Ovary (tissue), 7 donors: ENCODE measurements at regions not wholly inside any gene's neighbourhood (a gene's known extent, or its start where the extent isn't known, plus 50 kb on each side); places are given as distances from the start of the nearest gene placed in this dataset.

Experiments used
- DNase-seq, 5 donors: peaks; one replicate each; pipeline ENCODE4 v3.0.0-alpha.2; 2019 to 2020
- H3K27ac ChIP-seq, 2 donors: fragments of 200-600 bp; one replicate each; pipeline versions ENCODE4 v1.5.1 to v1.8.0; 2019 to 2022
- H3K27me3 ChIP-seq: fragments of 200-600 bp; one replicate; pipeline ENCODE4 v1.8.0; 2022
- H3K36me3 ChIP-seq: fragments of 200-600 bp; sonication (generic); one replicate; pipeline ENCODE4 v1.5.1; 2019
- H3K4me1 ChIP-seq: one replicate; pipeline ENCODE4 v1.8.1; 2013; ENCODE audit warnings: mild to moderate bottlenecking, moderate library complexity; ENCODE audit not compliant: insufficient read depth
- H3K4me3 ChIP-seq: fragments of 200-600 bp; sonication (generic); one replicate; pipeline ENCODE4 v1.5.1; 2017
- H3K9me3 ChIP-seq, 2 donors: fragments of 200-600 bp in 1 of 2; sonication (generic) in 1 of 2; one replicate each; pipeline versions ENCODE4 v1.5.1 to v1.8.1; 2013 to 2019; ENCODE audit warnings: mild to moderate bottlenecking in 1 of 2, moderate library complexity in 1 of 2
- EP300 ChIP-seq: sonication (generic); formaldehyde crosslinking; IDR thresholded peaks from one replicate; pipeline ENCODE4 v1.6.1; 2017; ENCODE audit warnings: antibody characterized with exemption
- POLR2A ChIP-seq: fragments of 450-650 bp; IDR thresholded peaks from one replicate; pipeline ENCODE4 v1.6.1; 2017; ENCODE audit warnings: antibody characterized with exemption, mild to moderate bottlenecking, moderate library complexity
- WGBS, 3 donors: extraction: QIAGEN DNeasy Blood & Tissue Kit in 1 of 3; methylation state at CpG; one replicate each; pipeline versions ENCODE4 v1.1.5 to v1.1.7; 2013 to 2017; 5-methylcytosine and 5-hydroxymethylcytosine counted together
- intact Hi-C, 4 donors: fragments of 100-400 bp; cut with DNase I; formaldehyde crosslinking; loops; one replicate each; pipeline versions ENCODE4 v1.11.0 to v1.15.1; 2022 to 2023
- TF ChIP-seq, protein P1 (sequence below), 3 donors: fragments of 450-650 bp in 2 of 3; fragments of 200-600 bp in 1 of 3; IDR thresholded peaks; one replicate each; pipeline versions ENCODE4 v1.5.1 to v1.8.0; 2016 to 2022; ENCODE audit warnings: antibody characterized with exemption in 3 of 3, mild to moderate bottlenecking in 1 of 3
- donor health status: DM: no; HTN: no; CAD: no; lungs with moderate emphysema.
- donor health status: DM: no; HTN: no; CAD: no.
- donor health status: Bipolar disorder and iron deficiency.
- donor health status: DM: no; HTN: no; CAD: no.
- donor health status: DM: yes; HTN: yes; CAD: no.

DNA sequence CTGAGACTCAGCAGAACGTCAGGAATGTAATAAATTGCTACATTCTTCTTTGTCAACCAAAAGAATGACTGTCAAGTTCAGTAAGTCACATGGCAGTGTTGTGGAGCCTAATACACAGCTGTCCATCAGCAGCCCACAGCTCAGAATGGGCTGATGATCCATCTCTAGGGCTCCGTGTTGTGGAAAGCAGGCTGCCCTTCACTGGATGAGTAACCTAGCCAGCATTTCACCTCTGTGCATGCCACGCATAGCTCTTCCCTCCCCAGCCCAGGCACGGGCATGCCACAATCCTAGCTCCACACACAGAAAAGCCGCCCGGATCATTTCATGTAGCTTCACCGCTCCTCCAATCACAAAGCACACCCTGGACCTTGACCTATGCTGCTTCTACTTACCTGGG lies 878.0 kb upstream of the TMEM132C start:
- no peak for DNase-seq
- TF ChIP-seq, protein P1, sequence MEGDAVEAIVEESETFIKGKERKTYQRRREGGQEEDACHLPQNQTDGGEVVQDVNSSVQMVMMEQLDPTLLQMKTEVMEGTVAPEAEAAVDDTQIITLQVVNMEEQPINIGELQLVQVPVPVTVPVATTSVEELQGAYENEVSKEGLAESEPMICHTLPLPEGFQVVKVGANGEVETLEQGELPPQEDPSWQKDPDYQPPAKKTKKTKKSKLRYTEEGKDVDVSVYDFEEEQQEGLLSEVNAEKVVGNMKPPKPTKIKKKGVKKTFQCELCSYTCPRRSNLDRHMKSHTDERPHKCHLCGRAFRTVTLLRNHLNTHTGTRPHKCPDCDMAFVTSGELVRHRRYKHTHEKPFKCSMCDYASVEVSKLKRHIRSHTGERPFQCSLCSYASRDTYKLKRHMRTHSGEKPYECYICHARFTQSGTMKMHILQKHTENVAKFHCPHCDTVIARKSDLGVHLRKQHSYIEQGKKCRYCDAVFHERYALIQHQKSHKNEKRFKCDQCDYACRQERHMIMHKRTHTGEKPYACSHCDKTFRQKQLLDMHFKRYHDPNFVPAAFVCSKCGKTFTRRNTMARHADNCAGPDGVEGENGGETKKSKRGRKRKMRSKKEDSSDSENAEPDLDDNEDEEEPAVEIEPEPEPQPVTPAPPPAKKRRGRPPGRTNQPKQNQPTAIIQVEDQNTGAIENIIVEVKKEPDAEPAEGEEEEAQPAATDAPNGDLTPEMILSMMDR (IDR thresholded peaks at IDR 0.05) = no peak
- TF ChIP-seq EP300 (no peak), POLR2A (no peak)
- intact Hi-C loops = no loop called here
- 69 to 74% (median 72%) methylated on average over 7 of the region's 7 CpGs for WGBS, 3 donors
- Histone ChIP-seq H3K9me3 (no peaks in the 10 kb centered on the region), H3K4me3 (no peak overlapping the region), H3K27ac (no peak overlapping the region), H3K4me1 (no peaks in the 10 kb centered on the region), H3K27me3 (no peaks in the 10 kb centered on the region), H3K36me3 (no peaks in the 10 kb centered on the region)

DNA sequence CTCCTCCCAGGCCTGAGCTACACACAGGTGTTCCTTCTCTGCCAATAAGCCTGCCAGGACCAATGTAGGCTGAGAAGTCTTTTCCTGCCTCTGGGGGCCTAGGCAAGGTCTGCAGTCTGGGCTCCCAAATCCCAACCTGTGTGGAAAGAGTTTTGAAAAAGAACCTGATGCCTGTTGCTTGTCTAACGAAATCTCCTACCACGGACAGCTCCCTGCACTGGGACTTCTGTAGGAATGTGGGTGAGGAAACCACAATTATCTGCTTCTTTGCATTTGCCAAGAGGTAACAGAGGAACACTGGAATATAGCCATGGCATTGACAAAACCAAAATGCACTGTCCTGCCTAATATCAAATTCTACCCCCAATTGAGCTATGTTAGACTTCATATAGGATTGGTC lies 877.0 kb upstream of the TMEM132C start:
- intact Hi-C loops = no loop called here
- no peak overlapping the region for H3K4me3 ChIP-seq
- no peaks in the 10 kb centered on the region for H3K9me3 ChIP-seq
- no peaks in the 10 kb centered on the region for H3K36me3 ChIP-seq
- 0 to 5% (median 0%) methylated on average over 2 of the region's 2 CpGs for WGBS, 3 donors
- H3K27me3 ChIP-seq = no peaks in the 10 kb centered on the region
- H3K4me1 ChIP-seq = no peaks in the 10 kb centered on the region
- no peak for DNase-seq
- H3K27ac ChIP-seq = no peak overlapping the region
- TF ChIP-seq EP300 (no peak), POLR2A (no peak)
- TF ChIP-seq, protein P1 (IDR thresholded peaks at IDR 0.05) = no peak

DNA sequence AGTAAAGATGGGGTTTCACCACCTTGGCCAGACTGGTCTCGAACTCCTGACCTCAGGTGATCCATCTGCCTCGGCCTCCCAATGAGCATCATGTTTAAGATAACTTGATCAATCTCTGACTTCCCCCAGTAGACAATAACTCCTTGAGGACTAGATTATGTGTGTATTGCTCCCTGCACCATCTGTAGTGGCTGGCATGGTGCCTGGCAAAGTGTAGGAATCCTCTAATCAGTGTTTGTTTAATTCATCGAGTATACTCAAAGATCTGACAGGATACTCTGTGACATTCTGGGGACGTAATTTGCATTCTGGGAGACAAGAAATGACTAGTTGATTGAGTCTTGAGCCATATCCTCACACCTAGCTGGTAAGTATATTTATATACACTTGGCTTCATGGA lies 873.5 kb upstream of the TMEM132C start:
- no peaks in the 10 kb centered on the region for H3K27me3 ChIP-seq
- intact Hi-C loops = no loop called here
- H3K4me1 ChIP-seq = no peaks in the 10 kb centered on the region
- H3K4me3 ChIP-seq = no peak overlapping the region
- 64 to 77% (median 66%) methylated on average over 4 of the region's 4 CpGs for WGBS, 3 donors
- no peaks in the 10 kb centered on the region for H3K9me3 ChIP-seq
- H3K36me3 ChIP-seq = no peaks in the 10 kb centered on the region
- no peak for DNase-seq
- no peak overlapping the region for H3K27ac ChIP-seq
- TF ChIP-seq, protein P1 (IDR thresholded peaks at IDR 0.05) = no peak
- TF ChIP-seq POLR2A (no peak), EP300 (no peak)

DNA sequence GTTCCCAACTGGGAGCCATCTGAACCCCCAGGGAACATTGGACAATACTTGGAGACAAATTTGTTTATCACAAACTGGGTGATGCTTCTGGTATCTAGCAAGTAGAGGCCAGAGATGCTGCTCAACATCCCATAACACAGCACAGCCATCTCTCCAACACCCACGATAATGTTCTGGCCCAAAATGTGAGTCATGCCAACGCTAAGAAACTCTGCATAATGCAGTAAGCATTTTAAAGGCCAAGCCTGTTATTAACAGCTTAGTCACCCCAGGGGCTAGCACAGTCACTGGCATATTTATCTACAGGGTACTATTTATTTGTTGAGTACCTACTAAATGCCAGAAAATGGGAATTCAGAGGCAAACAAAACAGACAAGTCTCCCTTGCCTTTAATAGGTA lies 873.1 kb upstream of the TMEM132C start:
- Histone ChIP-seq H3K36me3 (no peaks in the 10 kb centered on the region), H3K4me3 (no peak overlapping the region), H3K27me3 (no peaks in the 10 kb centered on the region), H3K27ac (no peak overlapping the region), H3K9me3 (no peaks in the 10 kb centered on the region), H3K4me1 (no peaks in the 10 kb centered on the region)
- intact Hi-C loops = no loop called here
- WGBS, 3 donors = 43 to 63% (median 56%) methylated on average over 2 of the region's 2 CpGs
- TF ChIP-seq, protein P1 (IDR thresholded peaks at IDR 0.05) = no peak
- TF ChIP-seq EP300 = no peak
- DNase-seq = no peak

DNA sequence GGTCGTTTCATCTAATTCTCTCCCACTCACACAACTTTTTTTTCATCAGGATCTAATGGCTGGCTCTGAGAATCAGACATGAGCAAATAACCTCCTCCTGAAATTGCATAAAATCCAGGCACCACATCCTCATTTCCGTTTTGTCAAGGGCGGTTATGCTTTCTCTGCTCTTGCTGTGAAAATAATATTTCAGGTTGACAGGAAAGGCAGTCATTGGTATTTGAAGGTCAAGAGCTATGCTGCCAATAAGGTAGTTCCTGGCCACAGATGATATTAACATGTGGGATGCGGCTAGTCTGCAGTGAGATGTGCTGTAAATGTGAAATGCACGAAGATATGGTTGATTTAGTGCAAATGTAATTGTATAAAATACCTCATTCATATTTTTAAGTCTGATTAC lies 870.2 kb upstream of the TMEM132C start:
- WGBS, 3 donors = 2 to 3% (median 3%) methylated on average over 5 of the region's 5 CpGs
- TF ChIP-seq EP300 (no peak), POLR2A (no peak)
- TF ChIP-seq, protein P1 (IDR thresholded peaks at IDR 0.05) = no peak
- H3K4me3 ChIP-seq = no peak overlapping the region
- H3K27ac ChIP-seq = no peak overlapping the region
- H3K27me3 ChIP-seq = no peaks in the 10 kb centered on the region
- H3K4me1 ChIP-seq = no peaks in the 10 kb centered on the region
- intact Hi-C loops = no loop called here
- H3K36me3 ChIP-seq = no peaks in the 10 kb centered on the region
- no peaks in the 10 kb centered on the region for H3K9me3 ChIP-seq
- no peak for DNase-seq
